ENCODE measurements at regions not wholly inside any gene's neighbourhood (a gene's known extent, or its start where the extent isn't known, plus 50 kb on each side); places are given as distances from the start of the nearest gene placed in this dataset.
"Not testable (repeated sequence)": the region's sequence is repeated elsewhere in the genome, so short reads cannot be mapped to it uniquely, and the experiment has no call there.

GRCh38 chr9:589723-590122 lies 251.8 kb upstream of the DMRT1 start:
- no peak for DNase-seq (ENCODE audit: low read depth)

- no peak for DNase-seq (ENCODE audit: low read depth)
These were observed 250.2 kb upstream of the DMRT1 start for GRCh38 chr9:591292-591691.

DNA sequence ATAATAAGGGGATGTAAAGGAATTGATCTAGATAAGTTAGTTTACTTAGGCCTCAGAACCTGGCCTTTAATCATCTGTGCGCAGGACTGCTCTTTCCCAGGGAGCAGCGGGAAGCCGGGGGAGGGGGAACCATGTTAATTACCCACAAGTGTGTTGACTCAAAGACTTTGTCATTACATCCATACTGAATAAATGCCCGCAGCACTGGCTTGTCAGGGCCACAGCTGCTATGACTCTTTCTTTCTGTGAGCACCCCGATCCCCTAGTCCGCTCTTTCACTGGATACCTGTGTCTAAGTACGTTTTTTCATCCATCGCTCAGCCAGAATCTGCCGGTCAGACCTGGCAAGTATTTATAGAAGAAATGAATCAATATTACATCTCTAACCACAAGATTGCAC lies 249.3 kb upstream of the DMRT1 start:
- no peak for DNase-seq (ENCODE audit: low read depth)

DNA sequence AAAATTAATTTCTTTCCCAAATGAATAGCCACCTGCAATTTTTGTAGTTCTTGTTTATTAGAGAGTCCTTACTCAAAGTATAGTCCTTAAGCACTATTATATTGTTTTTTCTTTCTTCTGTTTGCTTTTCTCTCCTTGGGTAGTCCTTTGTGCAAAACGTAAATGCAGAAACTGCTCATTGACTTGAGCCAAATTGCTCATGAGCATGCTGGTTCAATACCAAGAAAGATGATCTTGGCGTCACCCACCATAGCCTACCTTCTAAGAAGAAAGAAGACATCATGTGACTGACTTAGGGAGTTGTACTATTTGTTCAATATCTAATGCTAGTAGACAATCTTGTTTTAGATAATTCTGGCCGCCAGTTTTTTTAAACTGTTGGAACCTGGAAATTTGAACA lies 248.8 kb upstream of the DMRT1 start:
- no peak for DNase-seq (ENCODE audit: low read depth)

DNA sequence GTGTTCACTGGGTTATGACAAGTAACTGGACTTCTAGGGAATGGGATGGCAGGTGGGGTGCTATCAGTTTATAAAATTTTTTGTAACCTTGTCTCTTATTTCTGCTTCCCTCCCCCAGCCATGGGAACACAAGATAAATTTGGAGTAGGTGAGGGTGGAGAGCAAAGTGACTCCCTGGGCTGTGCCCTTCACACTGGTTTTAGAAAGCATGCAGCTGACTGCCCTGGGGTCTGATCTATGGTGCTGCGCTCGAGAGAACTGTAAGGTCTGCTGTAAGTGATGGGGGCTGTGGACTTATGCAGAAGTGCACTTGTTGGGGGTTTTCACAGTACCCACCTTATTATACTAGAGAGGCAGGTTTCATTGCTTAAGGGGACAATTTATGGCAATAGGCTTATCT lies 247.7 kb upstream of the DMRT1 start:
- no peak for DNase-seq (ENCODE audit: low read depth)

DNA sequence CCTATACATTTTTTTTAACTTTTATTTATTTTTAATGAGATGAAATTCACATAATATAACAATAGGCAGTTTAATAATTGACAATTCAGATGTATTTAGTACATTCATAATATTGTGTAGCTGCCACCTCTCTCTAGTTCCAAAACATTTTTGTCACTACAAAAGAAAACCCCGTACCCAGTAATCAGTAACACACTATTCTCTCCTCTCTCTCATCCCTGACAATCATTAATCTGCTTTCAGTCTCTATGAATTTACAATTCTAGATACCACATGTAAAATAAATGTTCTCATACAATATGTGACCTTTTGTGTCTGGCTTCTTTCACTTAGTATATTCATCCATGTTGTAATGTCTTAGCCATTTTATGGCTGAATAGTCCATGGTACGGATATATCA lies 244.8 kb upstream of the DMRT1 start:
- no peak for DNase-seq (ENCODE audit: low read depth)

DNA sequence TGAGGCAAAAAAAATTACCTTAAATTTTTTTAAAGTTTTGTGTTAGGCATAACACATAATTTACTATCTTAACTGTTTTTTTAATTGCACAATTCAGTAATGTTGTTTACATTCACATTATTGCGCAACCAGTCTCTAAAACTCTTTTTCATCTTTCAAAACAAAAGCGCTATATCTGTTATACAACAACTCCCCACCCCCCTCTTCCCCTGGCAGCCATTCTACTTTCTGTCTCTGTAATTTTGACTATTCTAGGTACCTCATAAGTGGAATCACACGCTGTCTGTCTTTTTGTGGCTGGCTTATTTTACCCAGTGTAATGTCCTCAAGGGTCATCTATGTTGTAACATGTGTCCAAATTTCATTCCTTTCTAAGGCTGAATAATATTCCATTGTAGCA lies 241.5 kb upstream of the DMRT1 start:
- no peak for DNase-seq (ENCODE audit: low read depth)

- no peak for DNase-seq (ENCODE audit: low read depth)
These were observed 238.8 kb upstream of the DMRT1 start for GRCh38 chr9:602716-603115.

DNA sequence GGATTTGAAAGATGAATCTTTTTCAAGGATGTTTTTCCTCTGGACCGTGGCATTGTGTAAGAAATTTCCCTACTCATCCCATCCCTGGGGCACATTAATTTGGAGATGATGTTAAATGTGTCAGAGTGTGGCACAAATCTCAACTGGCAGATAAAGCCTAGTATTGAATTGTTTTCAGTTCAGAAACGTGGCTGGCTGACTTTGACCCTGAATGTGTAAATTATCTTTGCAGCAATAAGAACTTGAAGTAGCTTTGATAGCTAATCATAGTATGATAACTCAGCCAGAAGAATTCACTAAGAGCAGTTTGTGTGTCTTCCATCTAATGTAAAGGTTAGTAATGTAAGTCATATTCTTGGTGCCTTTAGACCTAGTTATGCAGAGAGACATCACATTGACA lies 238.4 kb upstream of the DMRT1 start:
- DNase-seq (ENCODE audit: low read depth), result no peak

GRCh38 chr9:607417-607816 lies 234.1 kb upstream of the DMRT1 start:
- no peak for DNase-seq (ENCODE audit: low read depth)

DNA sequence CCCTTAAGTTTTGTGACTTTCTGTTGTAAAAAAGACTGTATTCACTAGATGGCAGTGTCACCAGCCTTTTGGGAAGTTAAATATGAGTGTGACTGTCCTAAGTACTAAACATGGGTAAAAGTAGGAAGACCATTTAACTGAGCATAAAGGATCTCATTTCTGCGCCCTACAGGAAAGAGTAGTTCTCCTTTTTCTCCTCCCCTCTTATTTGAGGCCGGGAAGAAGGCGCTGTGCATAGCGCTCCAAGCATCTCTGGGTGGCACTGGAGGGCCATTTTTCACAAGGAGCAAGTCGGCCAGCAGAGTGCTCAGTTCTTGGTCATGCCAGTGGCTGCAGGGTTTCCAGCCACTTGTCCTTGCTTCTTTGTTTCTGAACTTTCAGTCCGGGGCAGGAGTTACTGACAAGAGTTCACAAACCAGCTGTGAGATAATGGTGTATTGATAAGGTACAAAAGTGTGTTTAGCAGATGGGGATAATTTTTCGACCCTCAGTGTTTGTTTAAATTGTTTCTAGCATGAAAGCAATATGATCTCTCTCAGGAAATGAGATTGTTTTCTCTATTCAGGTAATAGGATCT lies 227.6 kb upstream of the DMRT1 start:
- peak; percentile 88 for DNase-seq (ENCODE audit: low read depth)

DNA sequence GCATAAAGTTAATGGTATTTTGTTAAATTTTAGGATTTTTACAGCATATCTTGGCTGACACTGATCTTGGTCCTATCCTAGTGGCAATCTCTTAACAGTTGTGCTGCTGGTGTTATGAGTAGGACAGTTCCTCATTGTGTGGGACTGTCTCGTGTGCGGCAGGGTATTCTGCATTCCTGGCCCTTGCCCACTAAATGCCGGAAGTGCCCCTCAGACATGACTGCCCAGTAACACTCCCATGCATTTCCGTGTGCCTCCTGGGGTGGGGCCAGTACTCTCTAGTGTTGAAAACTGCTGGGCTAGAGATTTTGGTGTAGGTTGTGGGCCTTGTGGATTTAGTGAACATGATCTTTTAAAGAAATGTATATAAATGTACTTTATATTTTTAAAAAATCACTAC lies 227.1 kb upstream of the DMRT1 start:
- DNase-seq (ENCODE audit: low read depth), result no peak

GRCh38 chr9:615756-616155 lies 225.7 kb upstream of the DMRT1 start:
- DNase-seq (ENCODE audit: low read depth), result no peak

- DNase-seq (ENCODE audit: low read depth), result no peak
These were observed 224.8 kb upstream of the DMRT1 start for GRCh38 chr9:616694-617093.

DNA sequence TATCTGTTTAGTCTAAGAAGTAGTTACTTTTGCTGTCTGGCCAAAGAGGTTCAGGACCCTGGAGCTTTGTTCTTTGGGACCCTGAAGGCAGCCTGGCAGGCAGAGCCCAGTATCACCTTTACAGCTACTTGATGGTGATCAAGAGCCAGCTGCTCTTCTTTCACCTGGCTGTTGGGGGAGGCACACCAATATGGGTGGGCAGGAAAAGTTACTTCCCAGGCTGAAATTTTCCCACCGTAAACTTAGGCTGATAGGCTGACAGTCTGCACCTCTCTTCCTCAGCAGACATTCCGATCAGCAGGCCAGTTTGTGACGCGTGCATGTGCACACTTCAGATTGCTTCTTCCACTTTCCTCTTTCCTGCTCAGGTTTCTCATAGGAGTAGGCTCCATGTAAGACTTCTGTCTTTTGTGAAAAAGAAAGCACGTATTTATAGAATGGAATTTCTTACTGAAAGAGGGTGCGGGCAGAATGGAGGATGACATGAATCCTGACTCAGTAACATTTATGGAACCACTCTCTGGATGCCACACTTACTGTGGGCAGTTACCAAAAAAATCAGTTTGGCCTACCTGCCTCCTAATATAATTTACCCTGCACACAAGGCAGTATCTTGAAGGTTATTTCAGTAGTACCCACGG lies 223.9 kb upstream of the DMRT1 start:
- no peak for DNase-seq (ENCODE audit: low read depth)

GRCh38 chr9:618478-618877 lies 223.0 kb upstream of the DMRT1 start:
- peak; percentile 90 for DNase-seq (ENCODE audit: low read depth)

DNA sequence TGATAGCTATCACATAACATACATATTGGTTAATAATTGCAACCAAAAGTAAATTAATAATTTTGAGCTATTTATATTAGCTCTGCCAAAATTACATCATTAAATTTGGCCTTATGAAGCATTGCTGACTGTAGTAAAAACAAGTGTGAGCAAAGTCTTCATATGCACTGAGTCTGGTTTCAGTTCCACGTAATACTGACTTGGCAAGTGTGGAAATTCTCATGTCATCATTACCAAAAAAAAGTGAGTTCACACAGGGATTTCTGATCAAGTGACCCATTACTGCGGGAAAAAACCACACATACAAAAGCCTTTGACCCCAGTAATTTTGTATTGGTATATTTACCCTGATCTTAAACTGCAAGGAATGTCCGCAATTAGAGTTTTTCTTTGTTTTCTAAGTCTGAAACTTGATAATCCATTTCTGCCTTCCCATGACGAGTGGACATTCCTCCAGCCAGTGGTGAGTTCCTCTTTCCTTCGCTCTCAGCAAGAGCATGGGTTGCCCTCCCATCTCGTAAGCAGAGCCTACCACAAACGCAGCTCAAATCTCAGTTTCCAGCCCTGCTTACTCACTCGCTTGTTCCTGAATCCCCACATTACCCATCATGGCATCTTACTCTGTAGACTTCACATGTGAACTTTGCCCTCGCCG lies 220.2 kb upstream of the DMRT1 start:
- peak; percentile 71 for DNase-seq (ENCODE audit: low read depth)

GRCh38 chr9:624935-625500 lies 216.5 kb upstream of the DMRT1 start:
- no peak for DNase-seq (ENCODE audit: low read depth)

DNA sequence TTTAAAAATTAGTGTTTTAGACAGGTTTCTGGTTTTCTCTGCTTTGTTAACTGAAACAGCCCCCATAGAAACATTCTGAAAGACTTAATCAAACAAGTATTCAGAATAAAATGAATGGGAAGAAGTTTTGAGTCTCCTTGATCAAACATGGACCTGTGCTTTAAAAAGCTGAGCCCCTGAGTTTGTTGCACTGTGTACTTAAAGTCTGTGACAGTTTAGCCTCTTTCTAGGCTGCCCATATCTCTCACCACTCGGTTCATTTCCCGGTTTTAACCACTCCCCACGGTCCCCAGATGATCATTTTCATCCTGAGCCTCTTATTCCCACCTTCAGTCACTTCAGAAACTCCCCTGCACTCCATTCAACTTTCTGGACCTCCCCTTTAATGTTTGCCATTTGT lies 215.9 kb upstream of the DMRT1 start:
- DNase-seq (ENCODE audit: low read depth), result no peak

DNA sequence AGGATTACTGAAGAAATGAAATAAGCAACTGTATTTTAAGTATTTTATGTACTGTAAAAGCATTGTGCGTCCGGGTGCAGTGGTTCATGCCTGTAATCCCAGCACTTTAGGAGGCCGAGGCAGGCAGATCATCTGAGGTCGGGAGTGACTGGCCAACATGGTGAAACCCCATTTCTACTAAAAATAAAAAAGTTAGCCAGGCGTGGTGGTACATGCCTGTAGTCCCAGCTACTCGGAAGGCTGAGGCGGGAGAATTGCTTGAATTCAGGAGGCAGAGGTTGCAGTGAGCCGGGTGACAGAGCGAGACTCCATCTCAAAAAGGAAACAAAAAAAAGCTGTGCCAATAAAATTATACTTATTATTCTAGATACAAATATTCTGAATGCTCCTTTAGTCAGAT lies 215.4 kb upstream of the DMRT1 start:
- DNase-seq (ENCODE audit: low read depth), result not testable (repeated sequence)

GRCh38 chr9:626596-626995 lies 214.9 kb upstream of the DMRT1 start:
- no peak for DNase-seq (ENCODE audit: low read depth)

DNA sequence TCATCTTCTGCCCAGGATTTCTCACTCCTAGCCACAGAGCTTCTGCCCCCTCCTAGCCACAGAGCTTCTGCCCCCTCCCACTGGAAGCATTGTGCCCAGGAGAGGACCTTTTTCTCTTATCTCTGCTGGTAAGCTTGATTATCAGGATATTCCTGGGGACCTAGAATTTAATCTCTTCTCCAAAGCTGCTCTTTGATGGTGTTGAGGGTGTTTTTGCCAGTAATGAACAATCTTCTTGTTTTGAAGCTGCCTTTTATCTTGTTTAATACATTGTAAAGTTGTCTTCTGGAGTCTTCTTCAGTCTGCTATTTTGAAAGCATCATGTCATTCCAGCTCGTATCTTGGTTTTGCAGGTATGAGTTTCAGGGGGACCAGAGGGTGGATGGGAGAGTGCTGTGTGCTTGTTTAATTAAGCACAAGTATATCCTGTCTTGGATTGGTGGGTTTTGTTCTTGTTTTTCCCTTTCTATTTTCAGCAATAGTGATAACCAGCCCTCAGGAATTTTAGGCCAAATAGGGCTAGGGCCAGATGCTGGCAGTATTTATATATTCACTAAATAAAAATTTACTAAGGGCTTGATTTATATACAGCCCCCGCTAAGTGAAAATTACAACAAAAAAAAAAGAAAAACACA lies 214.0 kb upstream of the DMRT1 start:
- DNase-seq (ENCODE audit: low read depth), result no peak

DNA sequence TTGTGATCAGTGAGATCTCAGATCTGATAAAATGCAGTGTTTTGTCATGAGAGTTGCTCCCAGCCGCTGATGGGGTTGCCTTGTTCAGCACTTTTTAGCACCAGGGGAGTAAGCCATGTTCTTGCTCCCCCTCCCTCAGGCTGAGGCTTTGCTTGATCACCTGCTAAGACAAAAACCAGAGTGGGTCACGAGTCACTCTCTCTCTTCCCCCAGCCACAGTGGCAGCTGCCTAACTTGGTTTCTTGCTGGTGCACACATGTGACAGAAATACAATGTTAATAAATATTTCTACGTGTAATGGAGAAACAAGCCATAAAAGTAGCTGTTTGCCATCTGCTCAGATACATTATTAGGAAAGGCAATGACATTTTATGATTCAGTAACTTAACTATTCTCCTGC lies 212.4 kb upstream of the DMRT1 start:
- no peak for DNase-seq (ENCODE audit: low read depth)

Data from stromal cell of bone marrow (primary cell).